HG03442 (cell line): ENCODE measurements at regions not wholly inside any gene's neighbourhood (a gene's known extent, or its start where the extent isn't known, plus 50 kb on each side); places are given as distances from the start of the nearest gene placed in this dataset.

Experiments
- ATAC-seq: cut with Tn5 transposase; IDR thresholded peaks from one replicate; pipeline ENCODE4 v1.9.1; 2021; ENCODE audit warnings: mild to moderate bottlenecking, moderate library complexity; ENCODE audit not compliant: unreplicated experiment

DNA sequence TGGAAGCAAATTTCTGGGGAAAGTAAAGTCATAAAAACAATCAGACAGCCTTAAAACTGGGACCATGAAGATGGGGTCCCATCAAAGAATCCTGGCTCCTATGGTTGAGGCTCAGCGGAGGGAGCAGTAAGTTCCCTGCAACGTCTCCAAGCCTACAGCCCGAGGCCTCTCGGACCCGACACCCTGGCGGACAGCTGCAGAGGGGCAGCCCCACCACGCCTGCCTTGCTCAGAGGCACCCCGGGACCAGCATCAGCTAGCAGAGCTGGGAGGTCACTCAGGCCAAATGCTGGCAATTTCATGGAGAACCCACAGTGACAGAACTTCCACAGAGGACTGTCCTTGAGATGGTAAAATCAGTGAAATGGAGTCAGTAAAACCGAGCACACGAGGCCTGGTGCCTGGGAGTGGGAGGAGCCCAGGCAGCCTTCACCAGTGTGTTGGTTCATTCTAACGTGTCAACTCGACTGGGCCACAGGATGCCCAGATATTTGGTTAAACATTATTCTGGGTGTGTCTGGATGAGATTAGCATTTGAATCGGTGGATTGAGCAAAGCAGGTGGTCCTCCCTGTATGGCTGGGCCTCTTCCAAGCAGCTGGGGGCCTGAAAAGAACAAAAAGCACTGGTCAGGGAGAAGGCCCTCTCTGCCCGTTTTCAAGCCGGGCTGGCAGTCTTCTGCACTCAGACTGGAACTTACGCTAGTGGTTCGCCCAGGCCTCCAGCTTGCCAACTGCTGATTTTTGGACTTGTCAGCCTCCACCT lies 96.2 kb upstream of the INSIG1 start:
- ATAC-seq, result no peak

DNA sequence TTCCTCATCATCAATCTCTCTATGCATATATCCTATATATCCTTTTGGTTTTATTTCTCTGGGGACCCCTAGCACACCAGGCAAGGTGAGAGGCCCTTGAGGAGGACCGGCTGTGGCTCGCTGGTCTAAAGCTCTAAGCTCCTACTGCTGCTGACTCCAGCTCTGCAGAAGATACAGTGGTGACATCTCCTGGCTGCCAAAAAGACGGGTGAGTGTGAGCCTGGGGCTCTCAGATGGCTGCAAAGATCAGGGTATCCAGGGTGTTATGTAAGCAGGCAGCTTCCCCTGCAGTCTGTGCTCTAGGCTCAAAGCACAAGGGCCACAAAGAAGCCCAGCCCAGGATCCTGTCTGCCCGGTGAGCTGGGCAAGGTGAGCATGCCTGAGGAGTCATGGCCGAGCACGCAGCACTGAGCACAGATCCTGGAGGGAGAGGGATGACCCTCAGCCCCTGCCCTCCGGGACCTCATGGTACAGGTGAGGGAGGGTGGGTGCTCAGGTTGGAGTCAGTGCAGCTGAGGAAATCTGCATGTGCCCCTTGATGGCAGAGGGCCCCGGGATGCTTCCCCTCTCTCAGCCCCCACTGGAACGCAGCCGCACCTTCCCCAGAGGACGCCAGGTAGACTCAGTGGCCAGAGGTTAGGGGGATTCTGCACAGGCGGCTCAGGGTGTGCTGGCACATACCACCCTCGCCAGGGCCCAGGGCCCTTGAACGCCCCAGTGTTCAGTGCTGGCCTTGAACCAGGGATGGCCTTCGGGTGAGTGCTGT lies 95.4 kb upstream of the INSIG1 start:
- no peak for ATAC-seq

- no peak for ATAC-seq
Observed at GRCh38 chr7:155203059-155203881, 94.4 kb upstream of the INSIG1 start.

DNA sequence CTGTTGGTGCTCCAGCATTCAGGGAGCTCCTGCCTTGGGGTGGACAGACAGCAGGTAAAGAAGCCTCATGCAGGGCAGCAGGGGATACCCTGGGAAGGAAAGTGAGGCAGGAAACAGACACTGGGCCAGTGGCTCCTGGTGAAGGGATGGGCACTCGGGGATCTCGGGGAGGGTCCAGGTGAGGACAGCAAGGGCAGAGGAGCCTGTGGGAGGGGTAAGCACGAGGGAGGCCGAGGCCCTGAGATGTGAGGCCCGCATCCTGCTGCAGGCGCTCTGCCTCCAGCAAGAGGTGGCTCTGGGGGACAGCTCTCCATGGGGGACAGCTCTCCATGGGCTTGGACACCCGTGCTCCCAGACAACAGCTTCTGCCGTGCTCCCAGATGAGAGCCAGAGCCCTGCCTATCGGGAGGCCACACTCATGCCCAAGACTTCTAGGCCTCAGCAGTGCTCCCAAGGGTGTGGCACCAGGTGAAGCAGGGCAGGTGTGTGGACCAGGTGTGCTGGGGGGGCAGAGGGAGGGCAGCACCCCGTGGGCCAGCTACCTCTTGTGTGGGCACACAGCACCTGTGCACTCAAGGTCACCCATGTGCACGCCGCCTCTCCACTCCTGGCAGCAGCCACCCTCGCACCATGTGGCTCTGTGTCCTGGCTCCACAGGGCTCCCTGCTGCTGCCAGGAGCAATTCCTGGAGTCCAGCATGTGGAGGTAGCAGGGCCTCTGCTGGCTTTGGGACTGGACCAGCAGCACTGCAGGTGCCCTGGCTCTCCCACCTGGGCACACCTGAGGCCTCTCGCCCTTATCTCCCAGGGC lies 93.6 kb upstream of the INSIG1 start:
- ATAC-seq, result no peak

GRCh38 chr7:155204744-155205367 lies 92.8 kb upstream of the INSIG1 start:
- ATAC-seq, result no peak

DNA sequence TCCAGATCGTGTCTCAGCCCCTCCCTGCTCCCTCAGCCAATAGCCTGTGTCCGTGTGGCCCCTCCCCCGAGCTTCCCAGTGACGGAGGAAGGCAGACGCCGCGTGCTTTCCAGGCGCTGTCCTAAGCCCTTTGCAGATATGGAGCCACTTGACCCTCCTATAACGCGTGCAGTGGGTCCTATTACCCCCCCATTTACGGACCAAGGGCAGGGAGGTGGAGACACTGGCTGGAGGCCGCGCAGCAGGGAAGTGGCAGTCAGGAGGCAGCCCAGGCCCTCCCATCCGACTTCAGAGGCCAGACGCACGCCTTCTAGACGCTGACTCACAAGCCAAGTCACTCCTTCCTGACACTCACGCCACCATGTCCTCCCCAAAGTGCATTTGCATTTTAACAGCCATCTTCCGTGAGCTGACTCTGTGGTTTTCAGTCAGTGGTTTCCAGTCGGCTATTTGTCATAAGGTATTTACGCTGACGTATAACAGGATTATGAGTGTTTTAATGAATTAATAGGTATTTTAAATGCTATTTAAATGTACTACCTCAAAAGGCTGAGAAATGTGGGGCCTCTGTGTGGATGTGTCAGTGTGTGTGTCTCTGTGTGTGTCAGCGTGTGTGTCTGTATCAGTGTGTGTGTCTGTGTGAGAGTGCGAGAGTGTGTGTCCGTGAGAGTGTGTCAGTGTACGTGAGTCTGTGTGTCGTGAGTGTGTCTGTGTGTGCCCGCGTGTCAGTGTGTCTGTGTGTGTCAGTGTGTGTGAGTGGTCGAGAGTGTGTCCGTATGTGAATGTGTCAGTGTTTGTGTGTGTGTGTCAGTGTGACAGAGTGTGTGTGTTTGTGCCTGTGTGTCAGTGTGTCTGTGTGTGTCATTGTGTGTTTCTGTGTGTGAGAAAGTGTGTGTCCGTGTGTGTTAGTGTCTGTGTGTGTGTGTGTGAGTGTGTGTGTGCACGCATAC lies 92.0 kb upstream of the INSIG1 start:
- ATAC-seq, result peak; percentile 82

DNA sequence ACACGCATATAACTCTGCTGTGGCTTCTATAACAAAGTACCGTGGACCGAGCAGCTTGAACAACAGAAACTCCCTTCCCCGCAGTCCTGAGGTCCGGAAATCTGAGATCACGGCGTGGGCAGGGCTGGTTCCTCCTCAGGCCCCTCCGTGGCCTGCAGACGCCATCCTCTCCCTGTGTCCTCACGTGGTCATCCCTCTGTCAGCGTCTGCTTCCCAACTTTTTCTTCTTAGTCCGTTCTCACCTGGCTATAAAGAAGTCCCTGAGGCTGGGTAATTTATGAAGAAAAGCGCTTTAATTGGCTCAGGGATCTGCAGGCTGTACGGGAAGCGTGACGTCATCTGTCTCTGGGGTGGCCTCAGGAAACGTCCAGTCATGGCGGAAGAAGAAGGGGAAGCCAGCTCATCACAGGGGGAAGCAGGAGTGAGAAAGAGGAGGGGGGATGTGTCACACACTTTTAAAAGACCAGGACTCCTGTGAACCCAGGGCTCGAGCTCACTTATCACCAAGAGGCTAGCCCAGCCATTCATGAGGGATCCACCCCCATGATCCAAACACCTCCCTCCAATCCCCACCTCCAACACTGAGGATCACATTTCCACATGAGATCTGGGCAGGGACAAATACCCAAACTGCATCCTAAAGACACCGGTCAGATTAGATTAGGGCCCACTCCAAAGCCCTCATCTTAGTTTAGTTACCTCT lies 91.2 kb upstream of the INSIG1 start:
- ATAC-seq, result peak; percentile 32

DNA sequence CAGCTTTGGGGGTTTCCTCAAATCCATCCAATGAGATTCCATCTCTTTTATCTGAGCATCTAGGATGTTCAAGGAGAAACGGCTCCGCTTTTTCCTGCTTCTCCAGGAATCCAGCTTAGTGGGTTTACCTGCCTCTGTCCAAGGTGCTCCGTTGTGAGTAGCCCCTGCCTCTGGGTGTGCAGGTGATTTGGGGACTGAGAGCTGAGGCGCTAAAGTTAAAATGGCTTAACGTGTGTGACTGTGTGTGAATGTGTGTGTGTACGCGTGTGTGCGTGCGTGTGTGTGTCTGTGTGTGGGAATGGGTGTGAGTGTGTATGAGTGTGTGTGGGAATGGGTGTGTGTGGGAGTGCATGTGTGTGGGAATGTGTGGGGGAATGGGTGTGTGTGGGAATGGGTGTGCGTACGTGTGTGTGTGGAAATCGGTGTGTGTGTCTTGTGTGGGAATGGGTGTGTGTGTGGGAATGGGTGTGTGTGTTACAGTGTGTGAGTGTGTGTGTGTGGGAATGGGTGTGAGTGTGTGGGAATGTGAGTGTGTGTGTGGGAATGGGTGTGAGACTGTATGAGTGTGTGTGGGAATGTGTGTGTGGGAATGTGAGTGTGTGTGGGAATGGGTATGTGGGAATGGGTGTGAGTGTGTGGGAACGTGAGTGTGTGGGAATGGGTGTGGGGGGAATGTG lies 90.2 kb upstream of the INSIG1 start:
- no peak for ATAC-seq

GRCh38 chr7:155208681-155209477 lies 88.8 kb upstream of the INSIG1 start:
- ATAC-seq, result no peak

GRCh38 chr7:155209478-155210319 lies 88.0 kb upstream of the INSIG1 start:
- ATAC-seq, result no peak

GRCh38 chr7:155210356-155210755 lies 87.3 kb upstream of the INSIG1 start:
- no peak for ATAC-seq

GRCh38 chr7:155211173-155211572 lies 86.5 kb upstream of the INSIG1 start:
- ATAC-seq, result no peak

DNA sequence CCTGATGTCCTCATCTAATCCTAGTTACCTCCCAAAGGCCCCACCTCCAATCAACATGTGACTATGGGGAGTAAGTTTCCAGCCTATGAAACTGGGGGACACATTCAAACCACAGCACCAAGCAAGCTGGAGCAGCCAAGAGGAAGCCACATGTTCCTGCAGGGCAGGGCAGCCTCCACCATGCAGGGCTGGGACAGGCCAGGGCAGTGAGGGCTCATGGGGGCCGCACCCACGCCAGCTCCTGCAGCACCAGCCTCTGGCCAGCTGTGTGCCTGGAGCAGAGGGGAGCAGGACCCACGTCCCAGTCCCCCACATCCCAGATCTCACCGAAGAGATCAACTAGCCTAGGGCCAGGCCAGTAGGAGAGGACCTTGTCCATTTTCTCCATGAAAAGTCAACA lies 85.9 kb upstream of the INSIG1 start:
- ATAC-seq, result no peak

DNA sequence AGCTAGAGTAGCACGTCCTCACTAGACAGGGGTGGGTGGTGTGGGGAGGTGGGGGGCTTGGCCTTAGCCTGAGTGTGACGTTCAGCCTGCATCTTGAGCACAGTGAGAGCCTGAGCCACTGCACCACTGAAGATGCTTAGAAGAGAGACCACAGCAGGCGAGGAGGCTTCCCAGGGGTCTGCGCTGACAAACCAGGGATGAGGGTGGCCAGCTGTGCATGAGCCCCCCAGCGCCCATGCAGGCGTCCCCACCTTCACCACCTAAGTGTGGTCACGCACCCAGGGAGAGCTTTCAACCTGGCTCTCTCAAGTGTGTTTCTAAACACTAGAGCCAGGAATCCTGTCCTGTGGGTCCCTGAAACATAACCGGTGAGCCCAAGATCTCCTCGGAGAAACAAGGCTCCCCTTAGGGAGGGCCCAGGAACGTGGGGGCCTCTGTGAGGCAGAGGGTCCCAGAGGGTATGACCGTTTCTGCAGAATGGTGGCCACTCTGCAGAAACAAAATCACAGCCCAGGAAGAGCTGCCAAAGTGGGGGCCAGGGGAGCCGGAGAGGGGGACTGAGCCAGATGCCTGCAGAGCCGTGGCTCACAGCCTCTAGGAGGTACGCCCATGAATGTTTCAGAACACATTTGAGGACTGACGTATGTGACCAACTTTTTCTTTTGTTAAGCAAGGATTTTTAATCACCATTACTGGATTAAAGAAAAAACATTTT lies 85.2 kb upstream of the INSIG1 start:
- no peak for ATAC-seq

GRCh38 chr7:155213385-155213784 lies 84.3 kb upstream of the INSIG1 start:
- ATAC-seq, result no peak
